K562 (cell line): ENCODE measurements at regions not wholly inside any gene's neighbourhood (a gene's known extent, or its start where the extent isn't known, plus 50 kb on each side); places are given as distances from the start of the nearest gene placed in this dataset.

Experiments
- DMBX1 ChIP-seq: fragments of 250-450 bp; sonication (Bioruptor Pico); IDR thresholded peaks from 2 replicates; pipeline ENCODE4 v1.8.0; 2022; ENCODE audit warnings: inconsistent platforms, mild to moderate bottlenecking, moderate library complexity, borderline replicate concordance
- EP300 ChIP-seq: IDR thresholded peaks from 2 replicates; pipeline ENCODE4 v1.6.1; 2012; ENCODE audit warnings: low read length, improper control_type of control experiment
- FOXK2 ChIP-seq, 2 experiments: fragments of 450-650 bp; IDR thresholded peaks in 1 of 2; conservative IDR thresholded peaks in 1 of 2; 2 replicates each; pipeline ENCODE4 v1.6.1; 2016; ENCODE audit warnings: low read depth in 2 of 2, mild to moderate bottlenecking in 1 of 2
- HNRNPK ChIP-seq: fragments of 200-400 bp; formaldehyde crosslinking; IDR thresholded peaks from one replicate; pipeline ENCODE4 v1.6.1; 2018; ENCODE audit warnings: mild to moderate bottlenecking, low read depth, low read length; ENCODE audit not compliant: poor library complexity, severe bottlenecking
- JUN ChIP-seq, 2 experiments: sonication (generic) in 1 of 2; formaldehyde crosslinking in 1 of 2; IDR thresholded peaks; 2 replicates each; pipeline versions ENCODE4 v1.6.1 to v1.8.0; 2012 to 2022; ENCODE audit warnings: borderline replicate concordance in 2 of 2, mild to moderate bottlenecking in 2 of 2, improper control_type of control experiment in 1 of 2, low read depth in 1 of 2, low read length in 1 of 2, missing genetic modification reagents in 1 of 2
- JUND ChIP-seq, 2 experiments: IDR thresholded peaks; 2 replicates in 1 of 2; 3 replicates in 1 of 2; pipeline ENCODE4 v1.6.1; 2011; ENCODE audit warnings: borderline replicate concordance in 2 of 2, low read depth in 2 of 2, low read length in 2 of 2, improper control_type of control experiment in 1 of 2, missing biosample characterization in 1 of 2, missing genetic modification characterization in 1 of 2, missing genetic modification reagents in 1 of 2
- MYNN ChIP-seq, 2 experiments: sonication (generic); formaldehyde crosslinking in 1 of 2; IDR thresholded peaks; 2 replicates each; pipeline versions ENCODE4 v1.5.0 to v1.6.1; 2016 to 2020; ENCODE audit warnings: antibody characterized with exemption in 1 of 2, missing genetic modification reagents in 1 of 2
- NCOA2 ChIP-seq, 2 experiments: fragments of 450-650 bp; IDR thresholded peaks; 2 replicates each; pipeline ENCODE4 v1.6.1; 2018; ENCODE audit warnings: mild to moderate bottlenecking in 2 of 2, moderate library complexity in 1 of 2; ENCODE audit not compliant: partially characterized antibody in 2 of 2
- SIX5 ChIP-seq, 2 experiments: IDR thresholded peaks; 2 replicates each; pipeline ENCODE4 v1.6.1; 2011; ENCODE audit warnings: low read length in 2 of 2, borderline replicate concordance in 1 of 2, low read depth in 1 of 2, mild to moderate bottlenecking in 1 of 2, moderate library complexity in 1 of 2; ENCODE audit not compliant: insufficient read depth in 1 of 2
- SOX6 ChIP-seq: fragments of 450-650 bp; IDR thresholded peaks from 2 replicates; pipeline ENCODE4 v1.6.1; 2014; ENCODE audit warnings: mild to moderate bottlenecking
- THRAP3 ChIP-seq: fragments of 450-650 bp; IDR thresholded peaks from 2 replicates; pipeline ENCODE4 v1.6.1; 2016; ENCODE audit warnings: mild to moderate bottlenecking, inconsistent platforms, borderline replicate concordance
- TOE1 ChIP-seq, 2 experiments: fragments of 450-650 bp in 1 of 2; sonication (generic) in 1 of 2; formaldehyde crosslinking in 1 of 2; IDR thresholded peaks; 2 replicates each; pipeline versions ENCODE4 v1.7.1 to v1.8.0; 2016 to 2022; ENCODE audit warnings: borderline replicate concordance in 2 of 2, mild to moderate bottlenecking in 2 of 2, antibody characterized with exemption in 1 of 2, inconsistent platforms in 1 of 2, low read depth in 1 of 2, missing genetic modification reagents in 1 of 2, moderate library complexity in 1 of 2
- YBX1 ChIP-seq: fragments of 450-650 bp; IDR thresholded peaks from 2 replicates; pipeline ENCODE4 v1.7.1; 2016; ENCODE audit warnings: mild to moderate bottlenecking
- ZKSCAN3 ChIP-seq: fragments of 250-450 bp; sonication (Bioruptor Pico); IDR thresholded peaks from 2 replicates; pipeline ENCODE4 v1.4.0; 2020
- ZNF57 ChIP-seq: fragments of 450-650 bp; formaldehyde crosslinking; IDR thresholded peaks from 2 replicates; pipeline ENCODE4 v1.4.0; 2020; ENCODE audit warnings: mild to moderate bottlenecking, moderate library complexity
- TF ChIP-seq, protein P1 (sequence below): sonication (generic); formaldehyde crosslinking; IDR thresholded peaks from 2 replicates; pipeline ENCODE4 v1.5.0; 2020; ENCODE audit warnings: missing genetic modification reagents
- TF ChIP-seq, protein P2 (sequence below): IDR thresholded peaks from 2 replicates; pipeline ENCODE4 v1.6.1; 2011; ENCODE audit not compliant: insufficient read length; ENCODE audit errors: extremely low read depth
- TF ChIP-seq, protein P3 (sequence below), 2 experiments: fragments of 200-800 bp in 1 of 2; sonication (Bioruptor generic) in 1 of 2; sonication (generic) in 1 of 2; formaldehyde crosslinking in 1 of 2; IDR thresholded peaks in 1 of 2; conservative IDR thresholded peaks in 1 of 2; 2 replicates each; pipeline versions ENCODE4 v1.5.0 to v1.6.1; 2016 to 2020; ENCODE audit warnings: missing compliant biosample characterization in 1 of 2, missing genetic modification characterization in 1 of 2, missing genetic modification reagents in 1 of 2
- TF ChIP-seq, protein P4 (sequence below): fragments of 250-450 bp; sonication (Bioruptor Pico); IDR thresholded peaks from 2 replicates; pipeline ENCODE4 v1.4.0; 2020; ENCODE audit warnings: mild to moderate bottlenecking, moderate library complexity, borderline replicate concordance

DNA sequence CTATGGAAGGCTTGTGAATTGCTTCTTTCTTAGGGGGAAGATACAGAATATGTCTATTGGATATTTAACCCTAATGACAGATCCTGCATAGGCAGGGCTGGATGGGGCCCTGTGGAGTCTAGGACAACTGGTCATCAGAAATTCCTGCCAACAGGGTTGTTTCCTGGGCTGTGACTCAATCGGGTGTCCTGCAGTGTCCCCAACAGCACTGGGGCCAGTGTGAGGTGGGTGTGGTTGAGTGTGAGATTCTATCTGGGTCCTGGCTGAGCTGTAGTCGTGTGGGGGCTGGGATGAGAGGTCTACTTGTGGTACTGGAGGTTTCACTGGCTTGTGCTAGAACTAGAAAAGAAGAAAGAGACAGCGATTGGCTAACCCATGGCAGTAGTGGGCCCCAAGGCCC lies 87.3 kb upstream of the WDR1 start (continued):
- TF ChIP-seq DMBX1 (CRISPR knock-in tag), result peak; percentile 39
- no peak for TF ChIP-seq ZNF57
- TF ChIP-seq, protein P1, sequence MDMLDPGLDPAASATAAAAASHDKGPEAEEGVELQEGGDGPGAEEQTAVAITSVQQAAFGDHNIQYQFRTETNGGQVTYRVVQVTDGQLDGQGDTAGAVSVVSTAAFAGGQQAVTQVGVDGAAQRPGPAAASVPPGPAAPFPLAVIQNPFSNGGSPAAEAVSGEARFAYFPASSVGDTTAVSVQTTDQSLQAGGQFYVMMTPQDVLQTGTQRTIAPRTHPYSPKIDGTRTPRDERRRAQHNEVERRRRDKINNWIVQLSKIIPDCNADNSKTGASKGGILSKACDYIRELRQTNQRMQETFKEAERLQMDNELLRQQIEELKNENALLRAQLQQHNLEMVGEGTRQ (CRISPR knock-in tag), result no peak
- no peak for TF ChIP-seq YBX1
- no peak for TF ChIP-seq SIX5 (IDR thresholded peaks at IDR 0.05; ENCODE audit: borderline replicate concordance in 1 of 2, insufficient read depth in 1 of 2, low read depth in 1 of 2, low read length in 2 of 2)
- TF ChIP-seq FOXK2 (conservative IDR thresholded peaks at IDR 0.05 in 1 of 2, IDR thresholded peaks at IDR 0.05 in 1 of 2; ENCODE audit: low read depth in 2 of 2), result peak in 1 of 2 experiments; percentile 41; a peak in 1 of 4 replicates
- no peak for TF ChIP-seq ZKSCAN3 (CRISPR knock-in tag)
- no peak for TF ChIP-seq THRAP3
- no peak for TF ChIP-seq NCOA2 (IDR thresholded peaks at IDR 0.05; ENCODE audit: partially characterized antibody in 2 of 2)
- TF ChIP-seq, protein P2, sequence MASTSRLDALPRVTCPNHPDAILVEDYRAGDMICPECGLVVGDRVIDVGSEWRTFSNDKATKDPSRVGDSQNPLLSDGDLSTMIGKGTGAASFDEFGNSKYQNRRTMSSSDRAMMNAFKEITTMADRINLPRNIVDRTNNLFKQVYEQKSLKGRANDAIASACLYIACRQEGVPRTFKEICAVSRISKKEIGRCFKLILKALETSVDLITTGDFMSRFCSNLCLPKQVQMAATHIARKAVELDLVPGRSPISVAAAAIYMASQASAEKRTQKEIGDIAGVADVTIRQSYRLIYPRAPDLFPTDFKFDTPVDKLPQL, result no peak
- no peak for TF ChIP-seq HNRNPK
- peak; percentile 59; the same call in 1 of the 2 replicates for TF ChIP-seq SOX6
- TF ChIP-seq MYNN (IDR thresholded peaks at IDR 0.05), result peak; percentile 71
- TF ChIP-seq MYNN (CRISPR knock-in tag; IDR thresholded peaks at IDR 0.05), result no peak
- peak; percentile 32; the same call in 1 of the 2 replicates for TF ChIP-seq TOE1 (IDR thresholded peaks at IDR 0.05; ENCODE audit: borderline replicate concordance)
- no peak for TF ChIP-seq TOE1 (CRISPR knock-in tag; IDR thresholded peaks at IDR 0.05; ENCODE audit: borderline replicate concordance, low read depth)
- TF ChIP-seq, protein P3, sequence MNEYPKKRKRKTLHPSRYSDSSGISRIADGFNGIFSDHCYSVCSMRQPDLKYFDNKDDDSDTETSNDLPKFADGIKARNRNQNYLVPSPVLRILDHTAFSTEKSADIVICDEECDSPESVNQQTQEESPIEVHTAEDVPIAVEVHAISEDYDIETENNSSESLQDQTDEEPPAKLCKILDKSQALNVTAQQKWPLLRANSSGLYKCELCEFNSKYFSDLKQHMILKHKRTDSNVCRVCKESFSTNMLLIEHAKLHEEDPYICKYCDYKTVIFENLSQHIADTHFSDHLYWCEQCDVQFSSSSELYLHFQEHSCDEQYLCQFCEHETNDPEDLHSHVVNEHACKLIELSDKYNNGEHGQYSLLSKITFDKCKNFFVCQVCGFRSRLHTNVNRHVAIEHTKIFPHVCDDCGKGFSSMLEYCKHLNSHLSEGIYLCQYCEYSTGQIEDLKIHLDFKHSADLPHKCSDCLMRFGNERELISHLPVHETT (CRISPR knock-in tag; conservative IDR thresholded peaks at IDR 0.05 in 1 of 2, IDR thresholded peaks at IDR 0.05 in 1 of 2), result peak in 1 of 2 experiments; percentile 65; a peak in 2 of 4 replicates
- TF ChIP-seq JUND (IDR thresholded peaks at IDR 0.05; ENCODE audit: borderline replicate concordance, low read depth, low read length), result peak; percentile 79
- TF ChIP-seq JUND (tag; IDR thresholded peaks at IDR 0.05; ENCODE audit: borderline replicate concordance, low read depth, low read length), result peak; percentile 47; the same call in 1 of the 3 replicates
- TF ChIP-seq, protein P4, sequence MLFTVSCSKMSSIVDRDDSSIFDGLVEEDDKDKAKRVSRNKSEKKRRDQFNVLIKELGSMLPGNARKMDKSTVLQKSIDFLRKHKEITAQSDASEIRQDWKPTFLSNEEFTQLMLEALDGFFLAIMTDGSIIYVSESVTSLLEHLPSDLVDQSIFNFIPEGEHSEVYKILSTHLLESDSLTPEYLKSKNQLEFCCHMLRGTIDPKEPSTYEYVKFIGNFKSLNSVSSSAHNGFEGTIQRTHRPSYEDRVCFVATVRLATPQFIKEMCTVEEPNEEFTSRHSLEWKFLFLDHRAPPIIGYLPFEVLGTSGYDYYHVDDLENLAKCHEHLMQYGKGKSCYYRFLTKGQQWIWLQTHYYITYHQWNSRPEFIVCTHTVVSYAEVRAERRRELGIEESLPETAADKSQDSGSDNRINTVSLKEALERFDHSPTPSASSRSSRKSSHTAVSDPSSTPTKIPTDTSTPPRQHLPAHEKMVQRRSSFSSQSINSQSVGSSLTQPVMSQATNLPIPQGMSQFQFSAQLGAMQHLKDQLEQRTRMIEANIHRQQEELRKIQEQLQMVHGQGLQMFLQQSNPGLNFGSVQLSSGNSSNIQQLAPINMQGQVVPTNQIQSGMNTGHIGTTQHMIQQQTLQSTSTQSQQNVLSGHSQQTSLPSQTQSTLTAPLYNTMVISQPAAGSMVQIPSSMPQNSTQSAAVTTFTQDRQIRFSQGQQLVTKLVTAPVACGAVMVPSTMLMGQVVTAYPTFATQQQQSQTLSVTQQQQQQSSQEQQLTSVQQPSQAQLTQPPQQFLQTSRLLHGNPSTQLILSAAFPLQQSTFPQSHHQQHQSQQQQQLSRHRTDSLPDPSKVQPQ (CRISPR knock-in tag), result no peak
- TF ChIP-seq JUN (IDR thresholded peaks at IDR 0.05; ENCODE audit: borderline replicate concordance, low read depth, low read length), result peak; percentile 33; the same call in 1 of the 2 replicates
- no peak for TF ChIP-seq JUN (CRISPR knock-in tag; IDR thresholded peaks at IDR 0.05; ENCODE audit: borderline replicate concordance)
- peak; percentile 72 for TF ChIP-seq EP300
